Astrocyte (in vitro differentiated cells and primary cell): ENCODE measurements at regions not wholly inside any gene's neighbourhood (a gene's known extent, or its start where the extent isn't known, plus 50 kb on each side); places are given as distances from the start of the nearest gene placed in this dataset.

ENCODE experiments used
- DNase-seq: peaks from one replicate; pipeline ENCODE4 v3.0.0-alpha.2; 2010; ENCODE audit warnings: low read depth
- FAIRE-seq: peaks from 2 replicates; lab custom pipeline; 2011; peaks lifted over from hg19 to GRCh38; lab: Jason Lieb, UNC
- H2AFZ ChIP-seq: 2 replicates; pipeline ENCODE4 v1.6.0; 2012; ENCODE audit warnings: low read depth, low read length, inconsistent platforms
- H3K27ac ChIP-seq: 2 replicates; pipeline ENCODE4 v1.5.1; 2011; ENCODE audit warnings: low read depth, low read length, inconsistent platforms
- H3K27me3 ChIP-seq: 2 replicates; pipeline ENCODE4 v1.6.0; 2011; ENCODE audit warnings: low read length, inconsistent platforms; ENCODE audit not compliant: insufficient read depth
- H3K36me3 ChIP-seq: 2 replicates; pipeline ENCODE4 v1.5.1; 2011; ENCODE audit warnings: low read length, inconsistent platforms; ENCODE audit not compliant: insufficient read depth
- H3K4me1 ChIP-seq: 2 replicates; pipeline ENCODE4 v1.5.1; 2011; ENCODE audit warnings: low read length, inconsistent platforms; ENCODE audit not compliant: insufficient read depth
- H3K4me2 ChIP-seq: 2 replicates; pipeline ENCODE4 v1.6.0; 2012; ENCODE audit warnings: low read length, inconsistent platforms
- H3K4me3 ChIP-seq: 2 replicates; pipeline ENCODE4 v1.5.1; 2011; ENCODE audit warnings: low read depth, mild to moderate bottlenecking, low read length, inconsistent platforms; ENCODE audit not compliant: insufficient read depth
- H3K79me2 ChIP-seq: 2 replicates; pipeline ENCODE4 v1.6.0; 2012; ENCODE audit warnings: mild to moderate bottlenecking, low read length, inconsistent platforms; ENCODE audit not compliant: insufficient read depth
- H3K9ac ChIP-seq: 2 replicates; pipeline ENCODE4 v1.6.0; 2012; ENCODE audit warnings: mild to moderate bottlenecking, low read length, inconsistent platforms
- H3K9me3 ChIP-seq: 2 replicates; pipeline ENCODE4 v1.5.1; 2012; ENCODE audit warnings: low read depth, mild to moderate bottlenecking, low read length, inconsistent platforms; ENCODE audit not compliant: insufficient read depth
- H4K20me1 ChIP-seq: 2 replicates; pipeline ENCODE4 v1.6.0; 2012; ENCODE audit warnings: low read length, inconsistent platforms; ENCODE audit not compliant: insufficient read depth
- H3K27ac Mint-ChIP-seq: one replicate; pipeline ENCODE4 v1.8.0; 2021; ENCODE audit warnings: mild to moderate bottlenecking, mixed read lengths; ENCODE audit not compliant: unreplicated experiment
- H3K27me3 Mint-ChIP-seq: one replicate; pipeline ENCODE4 v1.8.0; 2021; ENCODE audit warnings: low read depth, mixed read lengths; ENCODE audit not compliant: unreplicated experiment
- H3K36me3 Mint-ChIP-seq: one replicate; pipeline ENCODE4 v1.8.0; 2021; ENCODE audit warnings: low read depth, mixed read lengths; ENCODE audit not compliant: unreplicated experiment
- H3K4me1 Mint-ChIP-seq: one replicate; pipeline ENCODE4 v1.8.0; 2021; ENCODE audit warnings: low read depth, mixed read lengths; ENCODE audit not compliant: unreplicated experiment
- H3K4me3 Mint-ChIP-seq: one replicate; pipeline ENCODE4 v1.8.0; 2021; ENCODE audit warnings: mild to moderate bottlenecking, moderate library complexity, mixed read lengths; ENCODE audit not compliant: unreplicated experiment
- H3K9me3 Mint-ChIP-seq: one replicate; pipeline ENCODE4 v1.8.0; 2021; ENCODE audit warnings: mild to moderate bottlenecking, mixed read lengths; ENCODE audit not compliant: unreplicated experiment
- EZH2 ChIP-seq: IDR thresholded peaks from 2 replicates; pipeline ENCODE4 v1.6.1; 2012; ENCODE audit warnings: mild to moderate bottlenecking, low read length, inconsistent platforms; ENCODE audit not compliant: insufficient read depth
- TF ChIP-seq, protein P1 (sequence below): IDR thresholded peaks from 2 replicates; pipeline ENCODE4 v1.5.1; 2011; ENCODE audit warnings: low read depth, mild to moderate bottlenecking, inconsistent platforms, low read length, moderate library complexity; ENCODE audit not compliant: insufficient read depth

DNA sequence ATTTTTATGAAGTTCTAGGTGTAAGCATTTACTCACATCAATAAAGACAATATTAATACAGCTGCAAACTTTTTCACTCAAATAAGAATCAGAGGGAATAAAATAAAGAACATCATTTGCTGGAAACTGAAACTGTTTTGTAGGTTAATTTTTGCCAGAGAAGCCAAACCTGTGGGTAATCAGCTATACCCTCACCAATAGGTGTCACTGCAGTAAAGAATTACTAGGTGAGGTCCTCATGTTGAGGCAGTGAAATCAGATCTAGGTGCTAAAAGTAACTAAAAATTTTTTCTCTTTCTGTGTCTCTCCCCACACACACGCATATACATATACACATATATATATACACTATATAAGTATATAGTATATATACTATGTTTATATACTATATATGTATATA is 1016.3 kb upstream of the SEMA6A start:
- Histone ChIP-seq H3K27me3 (no peaks in the 10 kb centered on the region), H4K20me1 (no peaks in the 10 kb centered on the region), H3K9me3 (no peaks in the 10 kb centered on the region), H3K36me3 (no peaks in the 10 kb centered on the region), H3K9ac (no peak overlapping the region), H3K4me1 (no peaks in the 10 kb centered on the region), H3K79me2 (no peaks in the 10 kb centered on the region), H3K27ac (no peak overlapping the region), H2AFZ (no peak overlapping the region), H3K4me3 (no peak overlapping the region), H3K4me2 (no peak overlapping the region)
- Mint-ChIP-seq H3K27me3 (no peaks in the 10 kb centered on the region), H3K27ac (no peak overlapping the region), H3K36me3 (no peaks in the 10 kb centered on the region), H3K4me1 (no peaks in the 10 kb centered on the region), H3K4me3 (no peak overlapping the region), H3K9me3 (no peaks in the 10 kb centered on the region)
- TF ChIP-seq, protein P1, sequence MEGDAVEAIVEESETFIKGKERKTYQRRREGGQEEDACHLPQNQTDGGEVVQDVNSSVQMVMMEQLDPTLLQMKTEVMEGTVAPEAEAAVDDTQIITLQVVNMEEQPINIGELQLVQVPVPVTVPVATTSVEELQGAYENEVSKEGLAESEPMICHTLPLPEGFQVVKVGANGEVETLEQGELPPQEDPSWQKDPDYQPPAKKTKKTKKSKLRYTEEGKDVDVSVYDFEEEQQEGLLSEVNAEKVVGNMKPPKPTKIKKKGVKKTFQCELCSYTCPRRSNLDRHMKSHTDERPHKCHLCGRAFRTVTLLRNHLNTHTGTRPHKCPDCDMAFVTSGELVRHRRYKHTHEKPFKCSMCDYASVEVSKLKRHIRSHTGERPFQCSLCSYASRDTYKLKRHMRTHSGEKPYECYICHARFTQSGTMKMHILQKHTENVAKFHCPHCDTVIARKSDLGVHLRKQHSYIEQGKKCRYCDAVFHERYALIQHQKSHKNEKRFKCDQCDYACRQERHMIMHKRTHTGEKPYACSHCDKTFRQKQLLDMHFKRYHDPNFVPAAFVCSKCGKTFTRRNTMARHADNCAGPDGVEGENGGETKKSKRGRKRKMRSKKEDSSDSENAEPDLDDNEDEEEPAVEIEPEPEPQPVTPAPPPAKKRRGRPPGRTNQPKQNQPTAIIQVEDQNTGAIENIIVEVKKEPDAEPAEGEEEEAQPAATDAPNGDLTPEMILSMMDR = peak; percentile 19
- TF ChIP-seq EZH2 = no peak
- FAIRE-seq (no peak), DNase-seq (no peak)

DNA sequence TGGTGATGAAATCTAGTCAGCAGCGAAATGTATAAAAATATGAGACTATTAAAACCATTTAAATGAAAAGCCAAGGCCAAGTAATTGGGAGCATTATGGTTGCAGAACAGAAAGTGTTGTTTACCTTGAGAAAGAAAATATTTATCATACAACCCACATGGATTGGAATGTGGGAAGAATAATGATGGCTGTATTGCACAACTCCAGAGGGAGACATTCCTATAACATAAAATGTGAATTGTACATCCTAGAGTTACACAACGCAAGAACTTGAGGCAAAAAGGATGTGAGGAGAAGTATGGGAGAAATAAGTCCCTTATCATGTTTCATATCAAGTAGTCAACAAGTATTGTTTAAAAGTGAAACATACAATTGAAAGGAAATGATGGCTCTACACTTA is 1014.0 kb upstream of the SEMA6A start:
- Histone ChIP-seq H3K9ac (no peak overlapping the region), H3K4me2 (no peak overlapping the region), H3K4me3 (no peak overlapping the region), H3K79me2 (no peaks in the 10 kb centered on the region), H3K36me3 (no peaks in the 10 kb centered on the region), H3K27ac (no peak overlapping the region), H3K9me3 (no peaks in the 10 kb centered on the region), H3K4me1 (no peaks in the 10 kb centered on the region), H3K27me3 (no peaks in the 10 kb centered on the region), H4K20me1 (no peaks in the 10 kb centered on the region), H2AFZ (no peak overlapping the region)
- H3K27me3 Mint-ChIP-seq = no peaks in the 10 kb centered on the region
- H3K9me3 Mint-ChIP-seq = no peaks in the 10 kb centered on the region
- H3K27ac Mint-ChIP-seq = no peak overlapping the region
- no peaks in the 10 kb centered on the region for H3K36me3 Mint-ChIP-seq
- H3K4me3 Mint-ChIP-seq = no peak overlapping the region
- TF ChIP-seq, protein P1 = no peak
- TF ChIP-seq EZH2 = no peak
- FAIRE-seq (no peak), DNase-seq (no peak)
- H3K4me1 Mint-ChIP-seq = no peaks in the 10 kb centered on the region

DNA sequence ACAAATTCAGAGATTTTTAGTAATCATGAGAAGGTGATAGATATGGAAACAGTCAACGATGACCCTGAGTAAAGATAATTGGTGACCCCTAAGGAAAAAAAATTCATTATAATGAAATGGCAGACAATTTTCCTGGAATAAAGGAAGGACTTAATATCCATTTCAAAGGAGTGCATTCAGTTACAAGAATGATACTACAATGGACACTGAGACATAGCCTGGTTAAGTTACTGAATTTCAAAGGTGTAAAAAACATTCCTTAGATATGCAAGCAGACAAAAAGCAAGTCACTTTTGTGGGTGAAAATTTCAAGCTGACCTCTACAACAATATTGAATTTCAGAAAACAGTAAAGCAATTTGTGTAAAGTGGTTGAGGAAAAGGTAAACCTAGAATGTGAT is 1012.5 kb upstream of the SEMA6A start:
- H3K79me2 ChIP-seq = no peaks in the 10 kb centered on the region
- no peak for FAIRE-seq
- no peaks in the 10 kb centered on the region for H3K4me1 ChIP-seq
- no peak overlapping the region for H3K9ac ChIP-seq
- no peaks in the 10 kb centered on the region for H3K4me1 Mint-ChIP-seq
- no peak overlapping the region for H3K4me2 ChIP-seq
- H2AFZ ChIP-seq = no peak overlapping the region
- H3K27me3 Mint-ChIP-seq = no peaks in the 10 kb centered on the region
- H4K20me1 ChIP-seq = no peaks in the 10 kb centered on the region
- H3K4me3 ChIP-seq = no peak overlapping the region
- H3K4me3 Mint-ChIP-seq = no peak overlapping the region
- H3K27me3 ChIP-seq = no peaks in the 10 kb centered on the region
- H3K9me3 ChIP-seq = no peaks in the 10 kb centered on the region
- no peak overlapping the region for H3K27ac ChIP-seq
- H3K27ac Mint-ChIP-seq = no peak overlapping the region
- DNase-seq = no peak
- TF ChIP-seq, protein P1 = no peak
- TF ChIP-seq EZH2 = no peak
- no peaks in the 10 kb centered on the region for H3K36me3 Mint-ChIP-seq
- H3K9me3 Mint-ChIP-seq = no peaks in the 10 kb centered on the region
- H3K36me3 ChIP-seq = no peaks in the 10 kb centered on the region
